ENCODE measurements at regions not wholly inside any gene's neighbourhood (a gene's known extent, or its start where the extent isn't known, plus 50 kb on each side); places are given as distances from the start of the nearest gene placed in this dataset.

GRCh38 chr4:138078253-138078652 is 163.9 kb downstream of the SLC7A11 start (continued):
- TF ChIP-seq, protein P1, sequence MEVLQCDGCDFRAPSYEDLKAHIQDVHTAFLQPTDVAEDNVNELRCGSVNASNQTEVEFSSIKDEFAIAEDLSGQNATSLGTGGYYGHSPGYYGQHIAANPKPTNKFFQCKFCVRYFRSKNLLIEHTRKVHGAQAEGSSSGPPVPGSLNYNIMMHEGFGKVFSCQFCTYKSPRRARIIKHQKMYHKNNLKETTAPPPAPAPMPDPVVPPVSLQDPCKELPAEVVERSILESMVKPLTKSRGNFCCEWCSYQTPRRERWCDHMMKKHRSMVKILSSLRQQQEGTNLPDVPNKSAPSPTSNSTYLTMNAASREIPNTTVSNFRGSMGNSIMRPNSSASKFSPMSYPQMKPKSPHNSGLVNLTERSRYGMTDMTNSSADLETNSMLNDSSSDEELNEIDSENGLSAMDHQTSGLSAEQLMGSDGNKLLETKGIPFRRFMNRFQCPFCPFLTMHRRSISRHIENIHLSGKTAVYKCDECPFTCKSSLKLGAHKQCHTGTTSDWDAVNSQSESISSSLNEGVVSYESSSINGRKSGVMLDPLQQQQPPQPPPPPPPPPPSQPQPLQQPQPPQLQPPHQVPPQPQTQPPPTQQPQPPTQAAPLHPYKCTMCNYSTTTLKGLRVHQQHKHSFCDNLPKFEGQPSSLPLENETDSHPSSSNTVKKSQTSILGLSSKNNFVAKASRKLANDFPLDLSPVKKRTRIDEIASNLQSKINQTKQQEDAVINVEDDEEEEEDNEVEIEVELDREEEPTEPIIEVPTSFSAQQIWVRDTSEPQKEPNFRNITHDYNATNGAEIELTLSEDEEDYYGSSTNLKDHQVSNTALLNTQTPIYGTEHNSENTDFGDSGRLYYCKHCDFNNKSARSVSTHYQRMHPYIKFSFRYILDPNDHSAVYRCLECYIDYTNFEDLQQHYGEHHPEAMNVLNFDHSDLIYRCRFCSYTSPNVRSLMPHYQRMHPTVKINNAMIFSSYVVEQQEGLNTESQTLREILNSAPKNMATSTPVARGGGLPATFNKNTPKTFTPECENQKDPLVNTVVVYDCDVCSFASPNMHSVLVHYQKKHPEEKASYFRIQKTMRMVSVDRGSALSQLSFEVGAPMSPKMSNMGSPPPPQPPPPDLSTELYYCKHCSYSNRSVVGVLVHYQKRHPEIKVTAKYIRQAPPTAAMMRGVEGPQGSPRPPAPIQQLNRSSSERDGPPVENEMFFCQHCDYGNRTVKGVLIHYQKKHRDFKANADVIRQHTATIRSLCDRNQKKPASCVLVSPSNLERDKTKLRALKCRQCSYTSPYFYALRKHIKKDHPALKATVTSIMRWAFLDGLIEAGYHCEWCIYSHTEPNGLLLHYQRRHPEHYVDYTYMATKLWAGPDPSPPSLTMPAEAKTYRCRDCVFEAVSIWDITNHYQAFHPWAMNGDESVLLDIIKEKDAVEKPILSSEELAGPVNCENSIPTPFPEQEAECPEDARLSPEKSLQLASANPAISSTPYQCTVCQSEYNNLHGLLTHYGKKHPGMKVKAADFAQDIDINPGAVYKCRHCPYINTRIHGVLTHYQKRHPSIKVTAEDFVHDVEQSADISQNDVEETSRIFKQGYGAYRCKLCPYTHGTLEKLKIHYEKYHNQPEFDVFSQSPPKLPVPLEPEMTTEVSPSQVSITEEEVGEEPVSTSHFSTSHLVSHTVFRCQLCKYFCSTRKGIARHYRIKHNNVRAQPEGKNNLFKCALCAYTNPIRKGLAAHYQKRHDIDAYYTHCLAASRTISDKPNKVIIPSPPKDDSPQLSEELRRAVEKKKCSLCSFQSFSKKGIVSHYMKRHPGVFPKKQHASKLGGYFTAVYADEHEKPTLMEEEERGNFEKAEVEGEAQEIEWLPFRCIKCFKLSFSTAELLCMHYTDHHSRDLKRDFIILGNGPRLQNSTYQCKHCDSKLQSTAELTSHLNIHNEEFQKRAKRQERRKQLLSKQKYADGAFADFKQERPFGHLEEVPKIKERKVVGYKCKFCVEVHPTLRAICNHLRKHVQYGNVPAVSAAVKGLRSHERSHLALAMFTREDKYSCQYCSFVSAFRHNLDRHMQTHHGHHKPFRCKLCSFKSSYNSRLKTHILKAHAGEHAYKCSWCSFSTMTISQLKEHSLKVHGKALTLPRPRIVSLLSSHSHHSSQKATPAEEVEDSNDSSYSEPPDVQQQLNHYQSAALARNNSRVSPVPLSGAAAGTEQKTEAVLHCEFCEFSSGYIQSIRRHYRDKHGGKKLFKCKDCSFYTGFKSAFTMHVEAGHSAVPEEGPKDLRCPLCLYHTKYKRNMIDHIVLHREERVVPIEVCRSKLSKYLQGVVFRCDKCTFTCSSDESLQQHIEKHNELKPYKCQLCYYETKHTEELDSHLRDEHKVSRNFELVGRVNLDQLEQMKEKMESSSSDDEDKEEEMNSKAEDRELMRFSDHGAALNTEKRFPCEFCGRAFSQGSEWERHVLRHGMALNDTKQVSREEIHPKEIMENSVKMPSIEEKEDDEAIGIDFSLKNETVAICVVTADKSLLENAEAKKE (CRISPR knock-in tag; IDR thresholded peaks at IDR 0.05) = no peak
- TF ChIP-seq ZNF114 (CRISPR knock-in tag; IDR thresholded peaks at IDR 0.05) (no peak), EZH2phosphoT487 (IDR thresholded peaks at IDR 0.05; ENCODE audit: unreplicated experiment) (no peak), REST (IDR thresholded peaks at IDR 0.05; ENCODE audit: unreplicated experiment) (no peak), ZNF331 (CRISPR knock-in tag; IDR thresholded peaks at IDR 0.05; ENCODE audit: low read depth) (no peak), EZH2 (IDR thresholded peaks at IDR 0.05; ENCODE audit: low read depth, unreplicated experiment) (no peak), STAT1 (IDR thresholded peaks at IDR 0.05; ENCODE audit: unreplicated experiment) (no peak), JUNB (IDR thresholded peaks at IDR 0.05; ENCODE audit: unreplicated experiment) (no peak), POLR2AphosphoS5 (IDR thresholded peaks at IDR 0.05; ENCODE audit: low read depth) (no peak)
